ELR (cell line): ENCODE measurements at regions not wholly inside any gene's neighbourhood (a gene's known extent, or its start where the extent isn't known, plus 50 kb on each side); places are given as distances from the start of the nearest gene placed in this dataset.

Experiments
- DNase-seq: peaks from one replicate; pipeline ENCODE4 v3.0.0-alpha.2; 2015; ENCODE audit warnings: low read depth

- no peak for DNase-seq
Observed at GRCh38 chr2:64829525-64829924, 159.7 kb upstream of the SLC1A4 start.

- DNase-seq: peak; percentile 100
Observed at GRCh38 chr2:64831134-64831976, 157.8 kb upstream of the SLC1A4 start.

- DNase-seq: no peak
Observed at GRCh38 chr2:64831977-64832328, 157.2 kb upstream of the SLC1A4 start.

GRCh38 chr2:64832936-64833335 is 156.3 kb upstream of the SLC1A4 start:
- peak; percentile 46 for DNase-seq

- DNase-seq: no peak
Observed at GRCh38 chr2:64836566-64836965, 152.6 kb upstream of the SLC1A4 start.

GRCh38 chr2:64837116-64837731 is 152.0 kb upstream of the SLC1A4 start:
- peak; percentile 86 for DNase-seq

- peak; percentile 45 for DNase-seq
Observed at GRCh38 chr2:64837925-64838641, 151.1 kb upstream of the SLC1A4 start.

- peak; percentile 99 for DNase-seq
Observed at GRCh38 chr2:64838817-64839216, 150.4 kb upstream of the SLC1A4 start.

- DNase-seq: no peak
Observed at GRCh38 chr2:64839844-64840243, 149.4 kb upstream of the SLC1A4 start.

- DNase-seq: no peak
Observed at GRCh38 chr2:64840426-64840881, 148.7 kb upstream of the SLC1A4 start.

- no peak for DNase-seq
Observed at GRCh38 chr2:64841461-64841860, 147.7 kb upstream of the SLC1A4 start.

GRCh38 chr2:64842030-64842429 is 147.2 kb upstream of the SLC1A4 start:
- no peak for DNase-seq

GRCh38 chr2:64844087-64844486 is 145.1 kb upstream of the SLC1A4 start:
- no peak for DNase-seq

GRCh38 chr2:64845273-64845905 is 143.8 kb upstream of the SLC1A4 start:
- no peak for DNase-seq

- DNase-seq: no peak
Observed at GRCh38 chr2:64846177-64846576, 143.0 kb upstream of the SLC1A4 start.

- DNase-seq: no peak
Observed at GRCh38 chr2:64847930-64848329, 141.3 kb upstream of the SLC1A4 start.

GRCh38 chr2:64848363-64848762 is 140.8 kb upstream of the SLC1A4 start:
- no peak for DNase-seq

- DNase-seq: no peak
Observed at GRCh38 chr2:64848945-64849344, 140.3 kb upstream of the SLC1A4 start.

GRCh38 chr2:64850642-64851041 is 138.6 kb upstream of the SLC1A4 start:
- no peak for DNase-seq

- no peak for DNase-seq
Observed at GRCh38 chr2:64852771-64853241, 136.4 kb upstream of the SLC1A4 start.

- no peak for DNase-seq
Observed at GRCh38 chr2:64853306-64853705, 135.9 kb upstream of the SLC1A4 start.

GRCh38 chr2:64853894-64854293 is 135.3 kb upstream of the SLC1A4 start:
- DNase-seq: no peak
